ENCODE measurements at regions not wholly inside any gene's neighbourhood (a gene's known extent, or its start where the extent isn't known, plus 50 kb on each side); places are given as distances from the start of the nearest gene placed in this dataset.

DNA sequence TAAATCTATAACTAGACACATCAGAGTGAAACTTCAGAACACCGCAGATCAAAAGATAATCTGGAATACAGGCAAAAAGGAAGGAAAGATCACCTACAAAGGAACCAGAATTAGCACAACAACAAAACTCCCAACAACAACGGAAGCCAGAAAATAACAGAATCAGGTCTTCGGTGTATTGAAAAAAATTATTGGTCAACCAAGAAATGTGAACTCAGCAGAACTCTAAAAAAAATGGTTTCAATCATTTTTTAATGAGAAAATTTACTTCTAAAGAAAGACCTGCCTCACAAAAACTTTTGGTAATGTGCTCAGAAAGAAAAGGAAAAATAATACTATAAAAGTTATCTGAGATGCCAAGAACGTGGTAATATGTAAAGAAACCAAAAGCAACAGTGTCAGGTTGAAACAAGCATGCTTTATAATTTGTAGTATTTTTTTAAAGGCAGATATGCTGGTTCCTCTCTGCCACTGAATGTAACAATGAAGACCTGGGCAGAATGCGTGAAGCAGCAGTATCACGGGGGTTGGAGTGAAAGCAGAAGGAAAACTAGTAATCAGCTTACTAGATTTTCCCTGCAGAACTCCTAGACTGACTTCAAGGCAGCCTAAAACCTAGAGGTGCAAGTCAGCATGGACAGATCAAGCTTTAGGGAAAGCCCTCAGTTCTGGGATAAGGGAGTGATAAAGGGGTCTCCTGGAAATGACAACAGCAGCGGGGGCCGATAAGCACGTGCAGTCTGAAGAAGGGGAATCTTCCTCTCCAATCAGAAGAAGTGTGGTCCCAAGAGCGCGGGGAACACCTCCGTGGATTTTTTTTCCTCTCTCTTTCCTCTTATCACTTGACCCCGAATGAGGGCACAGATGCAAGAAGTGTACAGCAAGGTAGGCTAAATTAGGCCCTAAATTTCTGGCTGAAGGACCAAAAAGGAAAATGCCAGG, 80.9 kb upstream of the TEKT1 start:
- DNase-seq (ENCODE audit: low read depth) = no peak
- no peak for TF ChIP-seq CTCF (IDR thresholded peaks at IDR 0.05; ENCODE audit: insufficient read depth, low read length)
- no peak overlapping the region for H3K4me3 ChIP-seq (ENCODE audit: low read depth, low read length)

- peak; percentile 66 for DNase-seq (ENCODE audit: low read depth)
- peak; percentile 82 for TF ChIP-seq CTCF (IDR thresholded peaks at IDR 0.05; ENCODE audit: insufficient read depth, low read length)
- no peak overlapping the region for H3K4me3 ChIP-seq (ENCODE audit: low read depth, low read length)
These were observed 82.0 kb upstream of the ALOX12 start for GRCh38 chr17:6913608-6914443.

DNA sequence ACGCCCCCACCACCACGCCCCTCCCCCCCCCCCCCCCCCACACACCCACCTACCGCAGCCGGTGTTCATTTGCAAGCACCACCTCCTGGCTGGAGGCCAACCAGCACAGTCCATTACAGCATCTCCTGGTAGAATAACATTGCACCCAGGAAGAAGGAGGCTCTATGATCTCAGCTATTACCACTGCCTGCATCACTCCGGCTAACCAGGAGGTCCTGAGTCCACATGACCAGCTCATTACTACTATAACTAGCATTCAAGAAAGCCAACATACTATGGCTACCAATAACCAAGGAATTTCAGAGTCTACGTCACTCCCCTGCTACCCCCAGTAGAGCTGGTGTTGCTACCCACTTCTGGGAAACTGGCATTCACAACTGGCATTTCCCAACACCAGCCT, 81.1 kb upstream of the ALOX12 start:
- peak; percentile 43 for DNase-seq (ENCODE audit: low read depth)
- H3K4me3 ChIP-seq (ENCODE audit: low read depth, low read length) = no peak overlapping the region
- TF ChIP-seq CTCF (IDR thresholded peaks at IDR 0.05; ENCODE audit: insufficient read depth, low read length) = no peak

DNA sequence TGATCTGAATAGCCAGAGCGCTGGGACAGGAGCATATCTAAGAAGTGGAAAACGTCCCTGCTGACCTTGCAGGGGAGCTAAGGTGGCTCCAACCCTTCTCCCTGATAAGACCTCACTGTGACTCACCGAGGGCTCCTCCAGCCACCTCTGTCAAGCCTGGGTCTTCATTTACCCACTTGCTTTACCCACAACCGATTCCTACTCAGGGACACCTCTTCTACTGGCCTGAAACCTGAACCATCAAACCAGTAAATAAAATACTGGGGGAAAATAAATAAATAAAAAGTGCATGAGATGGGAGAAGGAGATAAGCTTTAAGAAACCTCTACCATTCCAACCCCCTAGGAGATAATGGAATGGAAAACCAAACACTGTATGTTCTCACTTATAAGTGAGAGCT, 80.2 kb upstream of the ALOX12 start:
- TF ChIP-seq CTCF (IDR thresholded peaks at IDR 0.05; ENCODE audit: insufficient read depth, low read length) = no peak
- no peak for DNase-seq (ENCODE audit: low read depth)
- H3K4me3 ChIP-seq (ENCODE audit: low read depth, low read length) = no peak overlapping the region

GRCh38 chr17:6919158-6919557, 76.7 kb upstream of the ALOX12 start:
- TF ChIP-seq CTCF (IDR thresholded peaks at IDR 0.05; ENCODE audit: insufficient read depth, low read length) = no peak
- DNase-seq (ENCODE audit: low read depth) = peak; percentile 5
- no peak overlapping the region for H3K4me3 ChIP-seq (ENCODE audit: low read depth, low read length)

DNA sequence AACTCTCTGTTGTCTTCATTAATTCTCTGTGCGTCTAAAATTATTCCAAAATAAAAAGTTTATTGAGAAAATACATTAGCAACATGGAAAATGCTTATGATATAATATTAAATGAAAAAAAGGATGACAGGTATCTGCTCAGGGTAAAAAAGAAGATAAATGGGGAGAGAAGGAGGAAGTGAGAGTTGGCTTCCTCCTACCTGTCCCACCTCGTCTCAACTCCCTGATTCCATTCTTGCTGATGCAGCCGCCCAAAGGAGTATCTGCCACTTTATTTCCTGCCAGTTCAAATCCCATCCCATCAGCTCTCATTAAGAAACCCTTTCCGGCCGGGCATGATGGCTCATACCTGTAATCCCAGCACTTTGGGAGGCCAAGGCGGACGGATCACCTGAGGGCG, 72.5 kb upstream of the ALOX12 start:
- DNase-seq (ENCODE audit: low read depth) = no peak
- no peak overlapping the region for H3K4me3 ChIP-seq (ENCODE audit: low read depth, low read length)
- TF ChIP-seq CTCF (IDR thresholded peaks at IDR 0.05; ENCODE audit: insufficient read depth, low read length) = no peak
